GM18511 (cell line): ENCODE measurements at regions not wholly inside any gene's neighbourhood (a gene's known extent, or its start where the extent isn't known, plus 50 kb on each side); places are given as distances from the start of the nearest gene placed in this dataset.
"Not testable (repeated sequence)": the region's sequence is repeated elsewhere in the genome, so short reads cannot be mapped to it uniquely, and the experiment has no call there.

ENCODE experiments used
- ATAC-seq: cut with Tn5 transposase; IDR thresholded peaks from one replicate; pipeline ENCODE4 v1.9.1; 2021; ENCODE audit warnings: mild to moderate bottlenecking, moderate library complexity; ENCODE audit not compliant: unreplicated experiment

DNA sequence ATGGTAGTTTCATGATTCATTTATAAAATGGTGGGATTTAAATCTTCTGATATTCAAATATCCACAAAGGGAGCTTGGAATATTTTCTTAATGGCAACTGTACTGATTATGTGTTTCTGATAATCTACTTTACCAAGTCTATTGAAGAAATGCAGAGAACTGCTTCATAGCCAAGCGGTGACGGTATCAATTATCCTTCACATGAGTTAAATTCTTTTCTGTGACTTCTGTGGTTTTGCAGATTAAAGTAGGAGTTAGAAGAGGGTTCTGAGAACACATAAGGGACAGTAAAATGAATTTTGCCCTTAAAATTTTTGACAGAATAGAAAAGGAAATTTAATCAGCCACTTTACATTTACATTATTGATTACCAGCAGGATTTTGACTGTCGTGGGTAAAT, 563.2 kb downstream of the GBE1 start:
- ATAC-seq = no peak

GRCh38 chr3:81197386-81197785, 564.1 kb downstream of the GBE1 start:
- no peak for ATAC-seq

DNA sequence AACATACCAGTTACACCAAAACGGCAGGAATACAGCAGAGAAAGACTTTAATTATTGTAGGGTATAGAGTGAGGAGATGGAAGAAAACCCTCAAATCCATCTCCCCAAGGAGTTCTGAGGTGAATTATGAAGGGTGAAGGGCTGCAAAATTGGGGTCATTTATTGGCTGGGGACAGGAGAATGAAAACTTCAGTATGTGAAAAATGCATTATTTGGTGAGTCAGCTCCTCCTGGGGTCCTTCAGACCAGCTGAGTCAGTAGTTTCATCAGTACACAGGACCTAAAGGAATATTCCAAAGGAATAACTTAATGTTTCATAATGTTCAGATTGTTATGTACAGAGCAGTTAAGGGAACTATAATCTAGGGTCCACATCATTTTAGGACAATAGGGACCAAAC, 566.0 kb downstream of the GBE1 start:
- ATAC-seq = no peak

DNA sequence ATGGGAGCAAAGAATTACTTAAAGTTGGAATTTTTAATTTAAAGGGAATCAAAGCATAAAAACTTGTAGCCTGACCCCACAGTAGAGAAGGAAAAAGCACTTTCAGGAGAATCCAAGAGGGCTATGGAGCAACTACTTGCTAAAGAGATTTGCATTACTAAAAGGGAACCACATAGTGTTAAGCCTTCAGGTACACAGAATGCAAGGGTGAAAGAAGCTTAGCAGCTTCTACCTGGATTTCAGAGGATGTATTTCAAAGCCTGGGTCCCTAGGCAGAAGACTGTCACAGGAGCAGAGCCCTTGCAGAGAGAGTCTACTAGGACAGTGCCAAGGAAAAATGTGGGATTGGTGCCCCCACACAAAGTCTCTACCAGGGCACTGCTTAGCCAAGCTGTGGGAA, 575.0 kb downstream of the GBE1 start:
- no peak for ATAC-seq

GRCh38 chr3:81182086-81182875, 579.2 kb downstream of the GBE1 start:
- ATAC-seq = not testable (repeated sequence)

GRCh38 chr3:81173514-81173913, 587.9 kb downstream of the GBE1 start:
- ATAC-seq = peak; percentile 52

GRCh38 chr3:81170298-81170697, 591.1 kb downstream of the GBE1 start:
- no peak for ATAC-seq

- no peak for ATAC-seq
These were observed 596.6 kb downstream of the GBE1 start for GRCh38 chr3:81164806-81165205.

GRCh38 chr3:81161851-81162250, 599.6 kb downstream of the GBE1 start:
- no peak for ATAC-seq

DNA sequence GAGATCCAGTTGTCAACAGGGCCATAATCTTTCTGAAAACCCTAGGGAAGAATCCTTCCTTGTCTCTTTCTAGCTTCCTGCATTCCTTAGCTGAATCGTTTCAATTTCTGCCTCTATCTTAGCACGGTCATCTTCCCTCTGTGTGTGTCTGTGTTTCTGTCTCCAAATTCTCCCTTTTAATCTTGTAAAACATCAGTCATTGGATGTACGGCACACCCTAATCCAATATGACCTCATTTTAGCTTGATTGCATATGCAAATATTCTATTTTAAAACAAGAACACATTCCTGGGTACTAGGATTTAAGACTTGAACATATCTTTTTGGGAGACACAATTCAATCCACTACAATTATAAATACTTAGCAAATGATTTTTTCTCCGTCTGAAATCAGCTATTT, 600.3 kb downstream of the GBE1 start:
- no peak for ATAC-seq

DNA sequence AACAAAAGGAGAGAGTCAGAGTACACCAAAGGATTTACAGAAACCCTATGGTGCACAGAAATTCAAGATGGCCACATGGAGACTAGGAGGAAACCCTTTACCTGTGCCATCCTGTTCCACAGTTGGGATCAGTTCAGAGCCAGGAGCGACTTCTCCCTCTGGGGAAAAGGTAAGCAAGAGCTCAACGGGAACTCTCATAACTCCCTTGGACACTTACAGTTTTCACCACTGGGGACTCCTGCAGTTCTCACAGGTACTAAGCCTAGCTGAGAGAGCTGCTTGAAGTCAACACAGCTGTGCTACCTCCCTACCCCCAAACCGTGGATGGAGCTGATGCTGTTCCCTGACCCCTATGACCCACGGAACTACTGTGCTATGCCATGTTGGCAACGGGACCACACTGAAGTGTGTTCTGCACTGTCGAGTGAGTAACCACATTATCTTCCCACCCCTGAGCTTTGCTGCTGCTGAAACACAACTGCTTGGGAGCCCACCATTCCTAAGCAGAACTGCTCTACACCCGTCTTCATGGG, 606.8 kb downstream of the GBE1 start:
- ATAC-seq = no peak

DNA sequence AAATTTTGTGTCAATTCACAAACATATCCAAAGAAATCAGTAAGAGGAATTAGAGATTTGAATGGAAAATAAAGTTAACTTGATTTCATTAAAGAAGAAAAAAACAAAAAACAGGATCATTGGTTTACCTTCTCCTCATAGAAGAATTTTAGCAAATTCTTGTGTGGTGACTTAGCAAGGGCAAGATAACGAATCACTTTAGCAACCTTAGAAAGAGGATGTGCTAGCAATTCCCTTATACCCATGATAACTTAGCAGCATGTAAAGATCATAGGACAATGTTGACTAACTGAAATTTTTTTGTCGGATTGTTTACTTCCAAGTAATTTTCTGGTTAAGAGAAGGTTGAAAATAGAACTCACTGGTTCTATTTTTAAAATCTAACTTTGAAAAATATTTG, 609.3 kb downstream of the GBE1 start:
- ATAC-seq = no peak

DNA sequence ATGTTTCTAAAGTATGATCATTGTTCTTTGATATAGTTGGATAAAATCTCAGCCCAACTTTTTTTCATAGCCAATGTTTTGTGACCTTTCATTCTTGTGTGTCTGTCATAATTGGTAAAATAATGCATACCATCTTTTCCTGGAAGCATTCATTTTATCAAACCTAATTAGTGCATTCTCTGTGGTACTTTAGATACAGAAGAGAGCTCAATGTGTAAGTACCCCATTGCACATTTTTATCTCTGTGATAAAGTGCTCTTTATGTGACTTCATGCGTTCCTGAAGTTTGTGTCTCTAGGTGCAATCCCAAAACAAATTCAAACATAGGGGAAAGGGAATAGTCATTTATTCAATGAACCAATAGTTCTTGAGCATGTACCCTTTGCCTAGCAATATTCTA, 628.5 kb downstream of the GBE1 start:
- no peak for ATAC-seq

DNA sequence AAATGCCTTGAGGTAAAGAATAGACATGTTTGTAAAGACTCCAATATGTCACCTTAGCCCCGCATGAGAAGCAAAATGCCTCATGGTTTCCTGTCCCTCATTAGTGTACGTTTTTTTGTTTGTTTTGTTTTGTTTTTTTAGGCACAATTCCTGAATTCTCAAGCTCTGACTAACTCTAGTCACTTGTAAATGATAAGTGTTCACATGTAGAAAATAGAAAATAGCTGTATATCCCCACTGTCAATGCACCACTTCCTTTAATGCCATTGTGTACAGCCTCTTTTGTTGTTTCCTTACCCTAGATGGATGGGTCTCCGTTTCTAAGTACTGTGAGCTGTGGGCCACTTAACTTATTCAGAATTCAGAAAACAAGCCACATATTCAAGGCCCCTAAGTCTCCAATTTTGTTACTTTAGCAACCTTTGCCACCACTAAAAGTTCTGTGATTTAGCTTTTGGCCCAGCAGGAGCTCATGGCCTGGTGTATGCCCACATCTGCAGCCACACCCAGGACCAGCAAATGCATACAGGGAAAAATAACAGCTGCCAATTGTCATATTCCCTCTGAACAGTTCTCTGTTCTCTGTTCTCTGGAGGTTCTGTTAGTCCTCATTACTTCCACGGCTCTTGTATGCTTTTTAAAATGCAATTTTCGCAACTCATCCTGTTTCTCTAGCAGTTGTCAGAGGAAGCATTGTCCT, 655.5 kb downstream of the GBE1 start:
- no peak for ATAC-seq

GRCh38 chr3:81105206-81105605, 656.2 kb downstream of the GBE1 start:
- no peak for ATAC-seq

- no peak for ATAC-seq
These were observed 663.6 kb downstream of the GBE1 start for GRCh38 chr3:81097889-81098288.

GRCh38 chr3:81095956-81096355, 665.5 kb downstream of the GBE1 start:
- no peak for ATAC-seq

DNA sequence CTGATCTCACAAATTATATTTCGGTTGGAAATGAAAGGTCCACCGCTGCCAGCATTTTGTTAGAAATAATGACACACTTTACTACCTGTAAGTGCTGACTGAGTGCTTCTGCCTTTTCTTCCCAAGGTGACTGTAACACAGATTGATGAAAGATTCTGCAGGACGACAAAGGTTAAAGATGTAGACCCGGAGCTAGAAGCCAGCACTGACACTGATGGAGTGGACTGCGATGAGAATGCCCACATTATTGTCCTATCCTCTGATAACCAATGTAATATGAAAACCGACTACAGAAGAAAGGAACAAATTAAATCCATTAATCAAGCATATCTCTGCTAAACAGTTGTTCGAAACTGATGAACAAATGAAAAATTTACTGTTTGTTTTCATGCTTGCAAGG, 666.5 kb downstream of the GBE1 start:
- no peak for ATAC-seq

DNA sequence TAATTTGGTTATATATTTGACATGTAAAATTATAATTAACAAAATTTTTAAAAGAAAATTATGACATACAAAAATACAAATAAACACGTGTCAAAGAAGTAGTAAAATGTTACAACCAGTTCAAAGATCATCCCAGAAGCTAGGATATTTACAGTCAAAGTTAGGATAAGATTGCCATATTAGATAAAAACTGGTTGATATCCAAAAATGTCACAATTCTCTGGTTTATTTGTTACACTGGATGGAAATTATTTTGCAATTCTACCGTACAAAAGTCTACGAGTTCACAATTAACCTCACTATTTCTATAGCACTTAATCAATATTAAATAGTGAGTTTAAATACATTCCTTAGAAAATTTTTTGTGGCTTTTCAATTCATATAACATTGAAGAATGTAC, 673.8 kb downstream of the GBE1 start:
- no peak for ATAC-seq

DNA sequence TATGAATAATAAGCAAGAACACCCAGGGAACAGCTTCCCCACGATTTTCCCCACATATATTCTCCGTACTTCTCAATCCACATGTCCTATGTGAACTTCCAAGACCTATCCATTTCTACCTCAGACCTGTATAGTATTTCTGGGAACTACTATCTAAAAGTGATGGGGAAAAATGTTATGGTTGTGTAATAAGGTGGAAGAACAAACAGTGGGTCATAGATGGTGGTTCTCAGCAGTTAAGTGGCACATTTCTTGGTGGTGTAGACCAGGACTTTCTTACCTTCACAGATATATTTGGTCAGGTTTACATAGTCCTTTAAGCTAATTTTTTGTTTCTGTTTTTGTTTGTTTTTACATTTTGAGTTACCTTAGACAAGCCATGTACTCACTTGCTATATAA, 675.1 kb downstream of the GBE1 start:
- no peak for ATAC-seq

GRCh38 chr3:81080608-81081007, 680.8 kb downstream of the GBE1 start:
- ATAC-seq = no peak

DNA sequence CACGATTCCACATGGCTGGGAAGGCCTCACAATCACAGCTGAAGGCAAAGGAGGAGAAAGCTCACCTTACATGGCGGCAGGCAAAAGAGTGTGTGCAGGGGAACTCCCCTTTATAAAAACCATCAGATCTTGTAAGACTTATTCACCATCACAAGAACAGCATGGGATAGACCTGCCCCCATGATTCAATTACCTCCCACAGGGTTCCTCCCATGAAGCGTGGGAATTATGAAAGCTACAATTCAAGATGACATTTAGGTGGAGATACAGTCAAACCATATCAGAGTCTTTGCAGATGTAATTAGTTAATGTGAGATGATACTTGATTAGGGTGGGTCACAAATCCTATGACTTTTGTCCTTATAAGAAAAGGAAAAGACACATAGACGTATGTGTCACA, 688.9 kb downstream of the GBE1 start:
- ATAC-seq = no peak
